Medulla oblongata (tissue), 1 donor: ENCODE measurements at regions not wholly inside any gene's neighbourhood (a gene's known extent, or its start where the extent isn't known, plus 50 kb on each side); places are given as distances from the start of the nearest gene placed in this dataset.
"Not testable (repeated sequence)": the region's sequence is repeated elsewhere in the genome, so short reads cannot be mapped to it uniquely, and the experiment has no call there.

ENCODE experiments used
- DNase-seq: peaks from one replicate; pipeline ENCODE4 v3.0.0-alpha.2; 2015; ENCODE audit errors: extremely low spot score

DNA sequence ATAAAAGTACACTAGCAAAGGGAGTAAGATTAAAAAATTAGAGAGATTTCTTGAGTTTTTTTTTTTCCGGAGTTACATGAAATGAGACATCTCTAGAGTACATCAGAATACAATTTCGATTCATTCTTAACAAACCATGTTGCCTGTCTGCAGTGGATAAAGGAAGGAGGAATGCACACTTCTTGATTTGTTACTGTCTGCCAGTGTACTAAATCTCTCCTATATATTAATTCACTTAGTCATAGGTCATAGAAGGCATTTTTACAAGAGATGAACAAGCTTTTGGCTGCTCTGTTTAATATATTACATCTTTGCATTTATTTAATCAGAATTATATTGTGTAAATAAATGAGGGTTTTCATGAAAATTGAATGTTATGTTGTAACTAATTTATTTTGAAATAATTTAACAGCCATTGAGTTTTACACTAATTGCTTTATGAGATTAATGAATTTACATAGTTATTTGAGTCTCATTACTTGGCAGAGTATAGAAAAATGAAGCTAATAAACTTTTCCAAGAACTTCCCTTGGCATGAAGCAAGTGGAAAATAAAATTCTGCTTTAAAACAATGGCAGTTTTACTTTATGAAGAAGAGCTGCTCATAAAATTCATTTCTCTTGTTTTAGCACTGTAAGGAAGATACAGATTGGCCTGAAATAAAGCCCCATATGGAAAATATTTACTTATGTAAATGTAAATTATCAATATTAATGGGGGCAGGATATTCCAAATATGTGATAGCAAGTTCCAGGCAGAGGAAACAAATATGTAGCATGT, 1284.7 kb downstream of the BRINP3 start:
- DNase-seq = no peak

DNA sequence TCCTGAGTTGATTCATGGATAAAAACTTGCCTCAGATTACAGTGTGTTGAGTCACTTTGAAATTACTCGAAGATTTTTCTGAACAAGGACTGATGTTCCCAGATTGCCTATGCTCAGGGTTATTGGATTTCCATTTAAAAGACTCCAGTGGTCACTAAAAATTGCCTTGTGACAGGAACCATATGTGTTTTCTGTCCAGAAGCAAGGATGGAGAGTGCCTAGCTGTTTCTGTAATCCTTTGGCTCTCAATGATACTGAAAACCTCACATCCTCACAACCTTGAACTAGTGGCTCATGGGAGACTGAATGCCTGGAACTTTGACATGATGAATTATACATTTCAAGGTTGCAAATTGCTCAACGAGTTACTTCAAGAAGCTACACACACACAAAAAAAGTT, 1271.8 kb downstream of the BRINP3 start:
- DNase-seq = no peak

DNA sequence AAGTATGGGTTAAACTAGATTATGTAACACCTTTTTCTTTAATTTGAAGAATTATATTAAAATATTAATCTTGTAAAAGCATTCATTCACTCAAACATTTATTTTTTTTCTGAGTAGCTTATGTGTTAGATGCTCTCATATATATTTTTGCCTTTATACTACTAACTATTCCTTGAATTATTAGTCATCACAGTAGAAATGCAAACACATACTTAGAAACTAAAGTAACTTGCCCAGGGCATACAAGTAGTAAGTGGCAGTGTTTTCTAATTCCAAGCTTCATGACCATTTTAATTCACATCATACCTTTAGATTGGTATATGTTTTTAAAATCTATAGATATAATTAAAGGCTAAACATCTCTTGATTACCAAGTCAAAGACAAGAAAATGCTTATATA, 1271.0 kb downstream of the BRINP3 start:
- no peak for DNase-seq

DNA sequence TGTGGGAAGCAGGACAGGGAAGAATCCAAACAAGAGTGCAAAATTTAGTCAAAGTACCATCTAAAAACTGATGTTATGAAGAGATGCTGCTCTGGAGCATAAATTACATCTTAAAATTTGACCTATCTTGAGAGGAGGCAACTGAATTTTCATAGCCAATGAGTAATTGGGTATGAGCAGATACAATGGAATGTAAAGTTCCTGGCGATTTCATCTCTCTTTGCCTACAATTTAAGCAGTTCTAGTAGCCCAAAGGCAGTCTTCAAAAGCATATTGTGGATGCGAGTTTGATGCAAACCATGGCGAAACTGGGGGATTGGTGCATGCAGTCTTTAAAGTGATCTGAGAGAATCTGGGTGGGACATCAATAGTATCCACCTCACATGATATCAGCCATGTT, 1265.9 kb downstream of the BRINP3 start:
- no peak for DNase-seq

DNA sequence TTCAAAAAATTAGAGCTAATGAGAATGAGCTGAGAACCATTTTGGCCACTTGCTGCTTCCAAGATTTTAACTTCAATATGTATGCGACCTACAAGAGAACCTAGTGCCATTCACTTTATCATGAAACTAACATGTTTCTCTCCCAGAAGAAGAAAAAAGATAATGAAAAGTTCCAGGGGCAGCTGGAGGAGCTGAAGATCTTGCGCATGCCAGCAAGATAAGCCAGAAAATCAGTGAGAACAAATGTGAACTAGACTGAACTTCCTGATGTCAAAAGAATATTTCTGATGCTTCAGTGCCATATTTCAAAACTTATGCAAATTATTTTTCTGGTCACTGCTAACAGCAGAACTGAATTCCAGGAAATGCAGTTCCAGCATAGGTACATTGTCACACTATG, 1265.1 kb downstream of the BRINP3 start:
- no peak for DNase-seq

DNA sequence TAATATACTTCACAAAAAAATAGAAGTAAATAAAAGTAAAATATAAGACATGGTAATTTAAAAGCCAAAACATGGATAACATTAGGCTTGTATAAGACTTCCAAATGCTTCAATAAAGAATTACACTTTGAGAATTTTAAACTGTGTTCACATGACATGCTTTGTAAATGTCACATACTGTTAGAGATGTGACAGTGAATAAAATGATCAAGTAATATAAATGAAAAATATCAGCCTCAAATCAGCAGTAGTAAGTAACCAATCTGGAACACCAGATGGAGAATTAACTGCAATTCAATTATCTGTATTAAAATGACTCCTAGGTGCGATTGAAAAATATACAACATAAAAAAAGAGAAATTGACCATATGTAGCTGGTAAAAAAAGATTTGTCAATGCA, 1260.8 kb downstream of the BRINP3 start:
- no peak for DNase-seq

DNA sequence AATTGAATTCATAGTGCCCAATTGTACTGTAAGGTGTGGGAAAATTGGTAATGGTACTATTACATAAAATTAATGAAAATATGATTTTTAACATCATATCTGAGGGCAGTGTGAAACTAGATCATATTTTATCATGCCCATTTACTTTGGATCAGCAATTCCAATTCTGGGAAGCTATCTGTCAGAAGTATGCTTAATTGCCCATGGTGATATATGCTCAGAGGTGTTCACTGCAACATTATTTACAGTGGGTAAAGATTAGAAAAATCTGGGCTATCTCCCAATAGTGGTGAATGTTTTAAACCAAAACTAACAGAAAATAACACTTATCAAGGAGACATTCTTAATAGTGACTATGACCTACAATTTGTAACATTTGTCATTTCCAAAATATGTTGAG, 1260.0 kb downstream of the BRINP3 start:
- no peak for DNase-seq

DNA sequence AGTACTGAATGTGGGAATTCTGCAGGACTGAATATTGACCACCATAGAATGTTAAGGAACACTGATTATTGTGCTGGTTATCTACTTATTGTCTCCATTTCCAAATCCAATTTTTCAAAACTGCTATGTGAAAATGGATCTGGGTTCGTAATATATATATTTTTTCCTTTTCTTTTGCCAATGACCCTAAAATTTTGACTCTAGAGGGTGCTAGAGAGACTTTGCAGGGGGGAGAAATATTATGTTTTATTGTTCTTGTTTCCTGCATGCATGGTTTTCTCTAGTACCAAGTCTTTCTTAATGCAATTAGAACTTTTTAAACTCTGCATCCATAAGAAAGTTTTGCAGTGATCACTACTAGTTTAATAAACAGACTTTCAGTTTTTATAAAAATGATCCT, 1256.9 kb downstream of the BRINP3 start:
- no peak for DNase-seq

DNA sequence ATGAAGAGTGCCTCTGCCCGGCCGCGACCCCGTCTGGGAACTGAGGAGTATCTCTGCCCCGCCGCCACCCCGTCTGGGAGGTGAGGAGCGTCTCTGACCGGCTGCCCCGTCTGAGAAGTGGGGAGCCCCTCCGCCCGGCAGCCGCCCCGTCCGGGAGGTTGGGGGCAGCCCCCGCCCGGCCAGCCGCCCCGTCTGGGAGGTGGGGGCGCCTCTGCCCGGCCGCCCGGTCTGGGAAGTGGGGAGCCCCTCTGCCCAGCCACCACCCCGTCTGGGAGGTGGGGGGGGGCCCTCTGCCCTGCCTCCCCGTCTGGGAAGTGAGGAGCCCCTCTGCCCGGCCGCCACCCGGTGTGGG, 1251.9 kb downstream of the BRINP3 start:
- not testable (repeated sequence) for DNase-seq

DNA sequence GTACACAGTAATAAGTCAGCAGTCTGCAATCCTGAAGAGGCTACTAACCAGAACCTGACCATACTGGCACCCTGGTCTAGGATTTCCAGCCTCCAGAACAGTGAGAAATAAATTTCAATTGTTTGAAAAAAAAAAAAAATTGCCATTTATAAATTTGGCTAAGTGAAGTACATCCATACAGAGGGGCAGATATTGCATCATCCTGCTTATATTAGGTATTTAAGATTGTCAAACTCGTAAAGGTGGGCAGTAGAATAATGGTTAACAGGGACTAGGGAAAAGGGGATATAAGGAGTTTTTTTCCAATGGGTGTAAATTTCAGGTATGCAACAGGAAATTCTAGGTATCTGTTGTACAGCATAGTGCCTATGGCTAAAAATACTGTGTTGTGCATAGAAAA, 1250.9 kb downstream of the BRINP3 start:
- no peak for DNase-seq

DNA sequence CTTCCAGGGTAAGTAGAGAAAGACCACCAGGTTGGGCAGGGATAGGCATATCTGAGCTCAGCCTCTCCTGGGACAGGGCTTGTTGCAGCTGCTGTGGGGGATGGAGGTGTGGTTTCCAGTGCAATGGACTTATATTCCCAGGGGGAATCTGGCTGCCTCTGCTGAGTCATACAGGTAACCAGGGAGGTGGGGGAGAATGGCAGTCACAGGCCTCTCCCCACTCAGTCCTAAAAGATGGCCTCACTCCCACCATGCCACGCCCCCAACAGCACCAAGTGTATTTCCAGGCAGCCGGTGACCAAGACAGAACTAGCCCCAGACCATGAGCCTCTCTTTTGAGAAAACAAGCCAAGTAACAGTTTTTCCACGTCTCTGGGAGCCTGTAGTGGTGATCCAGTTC, 1240.7 kb downstream of the BRINP3 start:
- DNase-seq = no peak

DNA sequence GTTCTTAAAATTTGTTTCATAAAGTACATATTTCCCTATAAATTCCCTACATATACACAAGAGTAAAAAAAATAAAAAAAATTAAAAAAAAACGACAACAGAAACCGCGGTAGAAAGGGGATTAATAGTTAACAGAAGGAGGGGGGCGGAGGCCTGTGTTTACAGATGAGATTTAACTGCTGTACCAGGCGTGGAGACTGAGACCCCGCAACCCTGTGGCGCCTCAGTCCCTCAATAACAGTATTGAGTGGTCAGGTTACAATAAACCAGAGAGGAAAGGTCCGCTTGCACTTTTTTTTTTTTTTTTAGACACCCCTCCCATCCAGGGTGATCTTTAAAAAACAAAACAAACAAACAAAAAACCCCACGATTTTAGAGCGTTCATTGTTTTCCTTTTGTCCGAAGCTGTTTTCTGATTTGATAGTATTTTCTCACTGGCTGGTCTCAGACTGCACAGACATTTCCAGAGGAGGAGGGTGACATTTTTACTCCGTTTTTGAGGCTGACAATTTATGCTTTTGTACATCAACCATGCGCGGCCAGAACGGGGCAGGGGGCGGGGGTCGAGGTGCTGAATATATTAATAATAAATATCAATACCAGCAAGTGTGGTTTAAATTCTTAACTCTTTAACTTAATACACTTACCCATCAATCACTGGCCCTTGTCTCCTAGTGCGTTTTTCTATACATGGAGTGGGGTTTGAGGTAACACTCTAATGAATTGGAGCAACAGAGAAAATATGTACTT, 1223.9 kb downstream of the BRINP3 start:
- no peak for DNase-seq

DNA sequence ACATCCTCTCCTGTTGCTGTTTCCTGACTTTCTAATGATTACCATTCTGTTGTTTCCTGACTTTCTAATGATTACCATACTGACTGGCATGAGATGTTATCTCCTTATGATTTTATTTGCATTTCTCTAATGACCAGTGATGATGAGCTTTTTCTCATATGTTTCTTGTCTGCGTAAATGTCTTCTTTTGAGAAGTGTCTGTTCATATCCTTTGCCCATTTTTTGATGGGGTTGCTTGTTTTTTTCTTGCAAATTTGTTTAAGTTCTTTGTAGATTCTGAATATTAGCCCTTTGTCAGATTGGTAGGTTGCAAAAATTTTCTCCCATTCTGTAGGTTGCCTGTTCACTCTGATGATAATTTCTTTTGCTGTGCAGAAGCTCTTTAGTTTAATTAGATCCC, 1216.5 kb downstream of the BRINP3 start:
- not testable (repeated sequence) for DNase-seq

DNA sequence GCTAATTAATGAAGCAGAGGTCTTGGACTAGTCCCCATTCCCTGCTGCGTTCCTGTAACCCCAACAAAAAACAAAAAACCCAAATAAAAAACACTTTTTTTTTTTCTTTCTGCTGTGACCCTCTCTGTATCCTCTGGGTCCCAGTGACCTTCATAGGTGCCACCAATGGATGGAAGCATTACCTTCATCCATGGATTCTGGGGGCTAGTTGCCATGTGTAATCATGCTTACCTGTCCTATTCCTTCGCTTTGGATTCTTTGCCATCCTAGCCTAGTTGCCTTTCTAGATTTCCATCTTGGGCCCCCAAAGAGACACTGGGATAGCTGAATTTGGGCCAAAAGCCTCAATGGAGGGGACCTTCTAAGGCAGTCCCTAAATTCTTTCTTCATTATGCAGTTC, 1208.7 kb downstream of the BRINP3 start:
- DNase-seq = no peak

DNA sequence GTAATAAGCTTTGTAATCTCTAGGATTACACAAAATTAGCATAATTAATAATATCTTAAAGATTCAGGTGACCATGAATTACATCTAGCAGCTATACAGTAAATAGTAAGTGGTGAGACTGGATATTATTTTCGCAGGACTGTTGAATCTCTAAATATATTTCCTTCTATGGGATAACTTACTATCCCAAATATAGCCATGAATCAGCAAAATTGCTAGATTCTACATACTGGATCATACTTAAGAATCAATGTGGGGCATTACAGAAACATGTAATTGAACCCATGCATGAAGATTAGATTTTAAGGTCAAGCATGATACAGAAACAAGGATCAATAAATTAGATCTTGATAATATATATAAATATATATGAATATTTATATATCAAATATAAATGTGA, 1203.4 kb downstream of the BRINP3 start:
- DNase-seq = no peak

DNA sequence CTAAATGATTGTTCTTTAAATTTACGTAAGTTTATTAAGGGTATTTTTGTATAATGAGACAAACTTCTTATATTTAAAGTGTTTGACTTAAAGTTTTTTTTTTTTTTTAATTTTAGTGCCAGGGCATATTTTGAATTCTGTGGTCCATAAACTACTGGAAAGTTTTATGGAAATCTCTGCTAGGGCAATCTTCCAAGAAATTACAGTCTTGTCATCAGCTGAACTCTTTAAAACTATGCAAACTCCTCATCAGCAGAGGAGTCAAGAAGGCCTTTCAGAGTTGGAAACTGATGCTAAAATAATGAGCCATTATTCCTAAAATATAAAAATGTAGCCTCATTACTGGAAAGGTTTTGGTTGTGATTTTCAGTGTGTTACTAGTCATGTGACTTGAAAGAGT, 1201.9 kb downstream of the BRINP3 start:
- no peak for DNase-seq

DNA sequence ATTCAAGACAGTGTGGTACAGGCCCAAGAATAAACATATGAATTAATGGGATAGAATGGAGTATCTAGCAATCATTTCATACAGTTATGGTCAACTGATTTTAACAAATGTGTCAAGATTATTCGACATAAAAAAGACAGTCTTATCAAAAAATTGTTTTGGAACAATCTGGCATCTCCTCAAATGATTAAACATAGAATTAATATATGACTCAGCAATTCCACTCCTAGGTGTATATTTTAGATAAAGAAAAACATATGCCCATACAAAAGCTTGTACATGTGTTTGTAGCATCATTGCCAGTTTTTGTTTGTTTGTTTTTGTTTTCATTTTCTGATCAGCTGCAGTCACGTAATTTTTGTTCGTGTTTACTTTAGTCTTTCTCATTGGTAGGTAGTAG, 1188.3 kb downstream of the BRINP3 start:
- DNase-seq = no peak

DNA sequence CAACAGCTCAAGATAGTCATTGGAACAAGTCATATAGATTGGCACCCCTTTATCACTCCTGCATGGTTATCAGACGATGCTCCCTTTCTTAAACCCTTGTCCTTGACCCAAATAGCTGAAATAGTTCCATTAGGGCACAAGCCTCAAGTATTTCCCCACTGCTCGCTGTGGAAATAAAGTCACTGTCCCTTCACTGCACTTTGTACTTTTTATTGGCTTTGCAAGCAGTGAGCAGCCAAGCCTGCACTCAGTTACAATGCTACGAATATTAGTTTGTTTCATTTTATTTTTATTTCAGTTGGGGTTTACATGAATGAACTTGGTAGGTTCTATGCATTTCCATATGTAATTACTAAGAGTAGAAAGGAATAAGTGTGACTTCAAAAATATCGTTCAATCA, 1176.4 kb downstream of the BRINP3 start:
- no peak for DNase-seq

DNA sequence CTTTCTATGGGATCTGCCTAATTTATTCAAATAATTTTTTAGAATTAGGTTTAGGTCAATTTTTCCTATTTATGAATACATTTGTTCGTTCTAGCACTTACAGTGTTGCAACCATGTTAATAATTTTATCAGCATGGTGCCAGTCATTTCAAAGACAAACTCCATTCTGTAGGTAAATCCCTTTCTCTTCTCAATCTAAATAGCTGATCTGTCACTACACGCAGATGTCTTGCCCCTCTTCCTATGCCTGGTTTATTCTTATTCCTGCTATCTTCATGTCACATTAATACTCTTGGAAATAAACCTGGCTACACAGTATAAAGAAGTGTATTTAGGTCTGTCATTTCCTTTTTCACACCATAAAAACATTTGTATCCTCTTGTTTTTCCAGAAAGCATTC, 1172.4 kb downstream of the BRINP3 start:
- DNase-seq = no peak

DNA sequence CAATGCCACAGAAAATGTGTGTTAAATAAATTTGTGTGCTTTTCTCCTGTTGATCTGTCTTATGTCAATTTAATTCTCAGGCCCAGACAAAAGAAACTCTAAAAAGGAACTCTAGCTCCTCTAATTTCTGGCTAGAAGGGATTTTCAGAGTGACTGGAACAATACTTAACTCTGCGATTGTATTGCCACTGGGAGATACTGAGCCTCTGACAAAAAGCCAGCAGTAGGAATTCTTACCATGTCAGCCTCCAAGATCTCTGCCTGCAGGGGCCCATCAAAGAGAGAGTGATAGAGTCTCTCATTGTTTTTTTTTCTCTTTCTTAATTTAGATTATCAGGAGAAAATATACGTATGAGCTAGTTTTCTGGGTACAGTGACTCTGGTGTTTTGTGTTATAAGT, 1165.7 kb downstream of the BRINP3 start:
- no peak for DNase-seq

DNA sequence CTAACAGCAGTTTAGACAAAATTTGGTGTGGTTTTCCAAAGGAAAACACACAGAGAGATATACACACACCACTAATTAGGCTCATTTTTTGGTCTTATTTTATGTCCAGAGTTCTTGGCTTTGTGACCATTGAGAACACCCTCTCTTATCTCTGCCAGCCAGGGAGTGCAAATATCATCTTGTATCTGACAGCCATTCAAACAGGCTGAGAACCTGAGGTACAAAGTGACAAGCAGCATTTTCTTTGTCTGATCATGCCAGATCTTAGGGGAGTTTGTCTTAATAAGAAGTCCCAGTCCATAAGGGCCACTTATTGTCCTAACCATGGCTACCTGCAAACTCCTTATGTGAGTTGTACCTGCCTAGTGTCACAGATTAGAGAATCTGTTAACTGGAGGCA, 1165.2 kb downstream of the BRINP3 start:
- no peak for DNase-seq

DNA sequence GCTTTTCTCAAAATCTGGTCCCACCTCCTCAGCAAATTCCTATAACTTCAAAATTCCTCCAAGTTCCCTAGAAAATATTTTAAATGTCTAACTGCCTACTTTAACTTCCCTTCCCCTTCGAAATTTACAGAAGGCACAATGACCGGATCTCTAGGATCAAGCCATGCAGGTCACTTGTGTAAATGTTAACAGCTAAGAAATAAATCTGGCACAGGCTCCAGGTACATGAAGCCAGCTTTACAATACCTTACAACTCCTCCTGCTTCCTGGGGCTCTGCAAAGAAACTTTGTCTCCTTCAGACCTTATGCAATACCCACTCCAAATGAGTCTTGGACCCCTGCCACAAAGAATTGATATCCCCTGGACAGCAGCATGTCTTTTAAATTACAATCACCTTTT, 1164.2 kb downstream of the BRINP3 start:
- DNase-seq = no peak

DNA sequence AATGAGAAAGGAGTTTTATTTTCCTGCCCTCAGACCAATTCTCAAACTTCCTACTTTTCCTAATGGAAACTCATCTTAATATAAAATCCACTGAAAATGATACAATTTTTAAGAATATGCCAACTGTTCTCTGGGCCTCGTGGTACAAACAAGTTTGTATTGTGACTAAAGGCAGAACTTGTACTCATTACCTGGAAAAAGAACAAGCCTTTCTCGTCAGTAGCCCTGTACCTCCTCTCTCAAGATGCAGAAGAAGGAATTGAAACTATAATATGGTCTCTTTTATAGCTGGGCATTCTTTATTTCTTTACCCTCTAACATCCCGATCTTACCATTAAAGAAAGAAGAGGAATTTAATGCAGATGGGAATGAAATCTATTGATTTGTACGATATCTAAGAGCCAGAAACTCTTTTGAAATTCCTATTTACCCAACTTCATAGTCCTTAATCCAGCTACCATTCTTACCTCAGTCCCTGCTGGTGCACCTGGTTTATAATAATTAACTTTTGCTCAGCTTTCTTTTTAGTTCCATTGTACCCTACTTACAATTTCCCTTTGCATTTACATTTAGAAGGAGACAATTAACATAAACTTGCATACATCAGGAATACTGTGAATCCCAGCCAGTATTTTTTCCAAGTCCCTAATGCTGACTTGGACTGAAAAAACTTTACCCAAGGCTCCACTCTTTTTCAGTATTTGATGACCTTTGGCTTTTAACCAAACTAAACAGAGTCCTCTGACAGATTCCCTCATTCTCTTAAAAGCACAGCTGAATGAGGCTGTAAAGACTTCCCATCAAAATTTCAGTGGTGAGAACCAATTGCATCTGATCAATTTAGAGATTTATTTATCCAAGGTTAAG, 1162.4 kb downstream of the BRINP3 start:
- no peak for DNase-seq
